AG08396 (cell line): ENCODE measurements at regions not wholly inside any gene's neighbourhood (a gene's known extent, or its start where the extent isn't known, plus 50 kb on each side); places are given as distances from the start of the nearest gene placed in this dataset.
"Not testable (repeated sequence)": the region's sequence is repeated elsewhere in the genome, so short reads cannot be mapped to it uniquely, and the experiment has no call there.

ENCODE experiments used
- DNase-seq: peaks from one replicate; pipeline ENCODE4 v3.0.0; 2012; ENCODE audit warnings: low spot score, mixed read lengths

DNA sequence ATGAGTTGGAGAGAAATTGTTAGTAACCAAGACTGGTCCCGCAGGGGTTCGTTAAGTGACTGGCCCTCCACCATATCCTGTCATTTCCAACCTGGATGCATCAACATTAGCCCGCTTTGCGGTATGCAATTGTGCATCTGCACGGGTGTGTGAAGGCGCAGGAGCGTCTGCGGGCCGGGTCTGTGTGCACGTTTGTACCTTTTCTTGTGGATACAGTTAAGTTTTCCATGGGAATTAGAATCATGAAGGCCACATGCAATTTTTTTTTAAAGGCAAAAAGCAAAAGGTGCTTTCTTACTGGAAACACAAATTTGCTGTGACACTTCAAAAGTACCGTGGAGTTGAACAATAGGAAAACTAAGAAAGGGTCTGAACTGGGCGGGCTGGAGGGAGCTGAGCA lies 355.4 kb upstream of the ZFHX3 start:
- no peak for DNase-seq

- DNase-seq, result no peak
These were observed 353.0 kb upstream of the ZFHX3 start for GRCh38 chr16:73400951-73401350.

DNA sequence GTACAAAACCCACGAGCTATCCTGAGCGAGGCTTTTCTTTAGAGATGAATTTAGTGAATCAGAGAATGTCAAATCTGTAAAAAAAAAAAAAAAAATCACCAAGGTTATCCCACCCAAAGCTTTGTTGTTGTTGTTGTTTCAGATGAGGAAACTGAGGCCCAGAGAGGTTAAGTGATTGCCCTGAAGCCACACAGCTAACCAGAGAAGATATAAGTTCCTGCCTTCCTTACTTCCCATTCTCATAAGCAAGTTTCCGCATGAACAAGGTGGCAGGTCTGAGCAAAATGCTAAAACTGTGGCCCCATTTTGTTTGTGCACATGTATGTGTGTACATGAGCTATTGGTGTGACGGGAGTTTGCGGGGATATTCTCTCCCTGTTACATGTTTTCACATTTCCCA lies 352.1 kb upstream of the ZFHX3 start:
- DNase-seq, result no peak

DNA sequence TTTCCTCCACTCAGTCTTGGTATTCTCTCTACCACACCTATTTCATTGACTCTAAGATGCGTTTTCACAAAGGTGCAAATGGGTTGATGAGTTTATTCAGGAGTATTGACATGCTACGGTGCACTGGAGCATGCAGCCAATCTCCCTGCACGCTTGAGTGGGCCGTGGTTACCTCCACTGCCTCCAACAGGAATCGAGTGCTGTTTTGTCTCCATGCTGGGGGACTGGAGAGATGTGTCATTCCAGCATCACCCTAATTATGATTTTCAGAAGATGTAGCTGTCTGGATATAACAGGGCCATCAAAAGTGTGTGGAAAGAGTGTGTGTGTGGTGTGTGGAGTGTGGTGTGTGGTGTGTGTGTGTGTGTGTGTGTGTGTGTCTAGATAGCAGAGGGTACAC lies 351.6 kb upstream of the ZFHX3 start:
- DNase-seq, result no peak

- DNase-seq, result not testable (repeated sequence)
These were observed 350.7 kb upstream of the ZFHX3 start for GRCh38 chr16:73398604-73399003.

DNA sequence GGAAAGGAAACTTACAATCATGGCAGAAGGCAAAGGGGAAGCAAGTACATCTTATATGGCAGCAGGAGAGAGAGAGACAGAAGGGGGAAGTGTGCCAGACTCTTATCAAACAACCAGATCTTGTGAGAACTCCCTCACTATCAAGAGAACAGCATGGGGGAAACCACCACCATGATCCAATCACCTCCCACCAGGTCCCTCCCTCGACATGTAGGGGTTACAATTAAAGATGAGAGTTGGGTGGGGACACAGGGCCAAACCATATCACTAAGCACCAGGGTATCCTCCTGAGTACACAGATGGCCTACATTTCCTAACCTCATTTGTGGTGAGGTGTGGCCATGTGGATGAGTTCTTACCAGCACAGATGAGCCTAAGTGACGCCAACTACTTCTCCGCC lies 348.6 kb upstream of the ZFHX3 start:
- no peak for DNase-seq

DNA sequence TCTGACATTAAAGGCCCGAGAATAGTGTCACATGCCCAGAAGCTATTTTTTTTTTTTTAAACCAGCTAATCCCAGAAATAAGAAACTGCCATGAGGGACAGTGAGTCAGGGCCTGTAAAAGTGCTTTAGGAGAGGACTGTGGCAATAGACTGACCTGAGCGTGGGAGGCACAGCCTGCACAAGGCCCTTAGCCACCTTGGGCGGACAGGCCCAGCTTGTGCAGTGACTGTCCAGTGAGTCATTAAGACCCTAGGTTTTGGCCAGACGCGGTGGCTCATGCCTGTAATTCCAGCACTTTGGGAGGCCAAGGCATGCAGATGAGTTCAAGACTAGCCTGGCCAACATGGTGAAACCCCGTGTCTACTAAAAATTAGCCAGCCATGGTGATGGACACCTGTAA lies 343.0 kb upstream of the ZFHX3 start:
- DNase-seq, result no peak

DNA sequence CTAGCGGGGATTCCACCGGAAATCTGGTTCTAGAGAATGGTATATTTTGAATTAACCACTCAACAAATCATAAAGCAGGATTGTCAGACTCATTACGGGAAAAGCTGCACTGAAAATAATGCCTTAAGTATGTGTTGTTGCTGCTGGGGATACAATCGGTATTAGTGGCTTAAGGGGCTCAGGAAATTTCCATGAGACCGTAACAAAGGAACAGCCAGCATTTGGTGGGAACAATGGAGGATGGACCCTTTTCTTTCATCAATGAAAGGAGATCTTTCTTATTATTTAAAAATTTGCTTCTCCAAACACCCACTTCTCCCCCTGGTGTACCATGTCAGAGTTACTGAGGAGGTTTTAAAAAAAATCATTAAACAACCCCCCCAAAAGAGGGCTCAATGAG lies 342.6 kb upstream of the ZFHX3 start:
- DNase-seq, result no peak

DNA sequence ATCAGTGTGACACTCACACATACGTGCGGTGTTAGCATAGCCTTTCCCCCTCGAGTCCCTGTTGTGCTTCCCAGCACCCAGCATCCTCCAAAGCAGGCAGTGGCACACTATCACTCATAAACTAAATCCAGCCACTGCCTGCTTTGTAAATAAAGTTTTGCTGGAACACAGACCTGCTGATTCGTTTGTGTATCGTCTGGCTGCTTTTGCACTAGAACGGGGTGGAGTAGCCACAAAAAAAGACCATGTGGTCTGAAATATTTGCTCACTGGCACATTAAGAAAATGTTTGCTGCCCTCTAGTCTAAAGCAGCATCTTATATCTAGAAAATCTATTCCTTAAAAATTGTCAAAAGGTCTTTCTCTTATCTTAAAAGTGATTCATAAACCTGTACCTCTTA lies 341.2 kb upstream of the ZFHX3 start:
- no peak for DNase-seq

DNA sequence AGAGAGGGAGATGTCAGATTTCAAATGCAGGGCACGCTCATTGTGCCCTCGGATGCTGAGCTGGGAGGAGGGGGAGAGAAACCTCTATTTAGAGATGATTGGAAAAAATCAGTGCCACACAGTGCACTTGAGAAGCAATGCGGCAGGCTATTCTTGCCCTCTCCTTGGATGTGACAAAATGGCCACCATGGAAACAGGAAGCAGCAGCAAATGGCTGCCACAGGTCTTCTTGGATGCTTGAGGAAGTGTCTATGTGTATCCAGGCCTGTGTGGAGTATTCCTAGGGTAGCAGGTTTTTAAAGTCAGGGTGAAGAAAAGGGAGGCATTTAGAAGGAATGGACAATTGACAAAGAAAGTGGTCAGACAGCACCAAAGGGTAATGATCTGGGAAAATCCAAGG lies 340.1 kb upstream of the ZFHX3 start:
- no peak for DNase-seq

GRCh38 chr16:73385696-73386095 lies 337.8 kb upstream of the ZFHX3 start:
- DNase-seq, result no peak

GRCh38 chr16:73384506-73385089 lies 336.7 kb upstream of the ZFHX3 start:
- no peak for DNase-seq

DNA sequence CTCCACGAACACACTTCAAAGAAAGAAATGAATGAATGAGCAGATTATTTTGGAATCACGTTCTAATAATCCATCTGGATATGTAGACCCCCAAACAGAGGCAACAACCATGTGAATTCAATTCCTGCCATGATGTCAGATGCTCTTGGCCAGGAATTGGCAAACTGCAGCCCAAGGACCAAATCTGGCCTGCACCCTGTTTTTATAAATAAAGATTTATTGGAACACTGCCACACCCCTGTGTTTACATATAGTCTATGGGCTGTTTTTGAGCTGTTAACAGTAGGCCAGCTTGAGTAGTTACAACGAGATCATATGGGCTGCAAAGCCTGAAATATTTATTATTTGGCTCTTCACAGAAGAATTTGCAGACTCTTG lies 336.0 kb upstream of the ZFHX3 start:
- DNase-seq, result no peak

DNA sequence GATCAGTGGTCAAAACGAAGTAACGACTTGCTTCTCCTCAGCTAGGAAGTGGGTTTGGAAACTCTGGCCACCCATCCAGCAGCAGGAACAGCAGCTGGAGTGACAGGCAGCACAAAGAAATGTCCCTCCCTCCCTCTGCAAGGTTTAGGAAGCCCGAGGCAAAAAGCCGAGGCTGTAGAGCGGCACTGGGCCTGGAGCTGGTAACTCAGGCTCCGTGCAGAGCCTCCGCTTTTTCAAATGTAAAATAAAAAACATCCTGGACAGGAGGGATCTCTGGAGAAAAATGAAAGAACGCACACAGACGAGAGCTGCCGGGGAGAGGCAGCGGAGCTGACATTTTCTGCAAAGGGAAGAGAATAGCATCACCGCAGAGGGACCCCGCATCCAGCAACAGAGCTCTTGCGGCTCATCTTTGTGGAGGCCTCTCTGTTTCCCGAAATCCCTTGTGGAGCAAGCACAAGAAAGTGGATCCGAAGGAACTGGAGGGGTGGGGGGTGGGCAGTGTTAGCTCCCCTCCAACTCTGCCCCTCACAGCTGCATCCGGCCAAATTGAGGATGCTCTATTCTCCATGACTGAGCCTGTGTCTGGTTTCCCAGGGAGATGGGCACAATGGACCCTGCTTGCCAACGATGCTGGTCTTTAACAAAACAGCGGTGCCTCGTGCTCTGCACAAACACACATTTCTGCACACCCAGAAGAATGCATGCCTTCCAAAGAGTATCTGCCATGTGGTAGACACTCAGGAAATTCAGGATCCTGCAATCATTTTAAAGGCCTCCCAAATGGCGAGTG lies 335.5 kb upstream of the ZFHX3 start:
- no peak for DNase-seq

- no peak for DNase-seq
These were observed 330.5 kb upstream of the ZFHX3 start for GRCh38 chr16:73378471-73378870.

DNA sequence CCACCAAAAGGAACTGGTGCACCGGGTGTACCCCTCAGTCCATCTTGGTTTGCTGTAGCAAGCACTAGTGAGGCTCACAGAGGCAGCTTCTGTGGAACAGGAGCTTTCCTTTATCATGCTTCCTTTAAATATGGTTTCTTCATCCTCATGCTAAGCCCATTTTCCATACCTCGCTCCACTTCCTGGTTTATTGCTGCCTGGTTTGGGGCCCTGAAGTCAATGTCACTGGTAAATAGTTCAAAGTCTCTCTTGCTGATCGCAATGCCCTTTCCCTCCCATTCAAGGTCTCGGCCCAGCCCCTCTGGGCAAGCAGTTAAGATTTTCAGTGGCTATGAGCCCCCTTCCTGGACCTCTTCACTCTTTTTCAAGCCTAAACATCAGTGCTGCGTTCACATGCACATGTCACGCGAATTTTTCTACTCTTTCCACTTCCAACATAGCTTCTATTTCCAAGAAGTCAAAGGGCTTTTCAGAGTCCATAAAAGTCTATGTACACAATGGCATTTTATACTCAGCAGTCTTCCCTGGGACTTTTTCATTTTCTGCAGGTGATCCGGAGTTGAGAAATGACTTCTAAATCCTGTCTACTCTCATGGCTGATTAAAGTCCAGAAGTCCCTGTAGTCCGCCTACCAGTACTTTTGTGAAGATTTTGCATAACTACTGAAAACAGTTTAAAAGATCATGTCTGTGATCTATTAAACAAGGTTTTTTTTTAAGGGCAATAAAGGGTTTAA lies 323.8 kb upstream of the ZFHX3 start:
- DNase-seq, result no peak

GRCh38 chr16:73369851-73370250 lies 321.9 kb upstream of the ZFHX3 start:
- DNase-seq, result no peak

DNA sequence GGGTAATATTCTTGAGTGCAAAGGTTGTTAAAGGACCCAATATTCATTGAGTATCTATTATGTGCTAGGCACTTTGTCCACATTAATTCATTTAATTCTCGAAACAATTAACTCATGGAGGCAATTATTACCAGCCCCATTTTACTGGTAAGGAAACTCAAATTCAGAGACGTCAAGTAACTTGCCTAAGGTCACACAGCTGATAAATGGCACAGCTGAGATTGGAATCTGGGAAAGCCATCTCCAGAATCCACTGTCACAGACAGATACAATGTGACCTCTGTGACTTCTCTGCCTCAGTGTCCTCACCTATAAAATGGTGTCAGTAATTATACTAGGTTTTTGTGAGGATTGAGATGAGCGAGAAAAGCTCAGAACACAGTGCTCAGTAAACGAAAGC lies 320.8 kb upstream of the ZFHX3 start:
- no peak for DNase-seq

DNA sequence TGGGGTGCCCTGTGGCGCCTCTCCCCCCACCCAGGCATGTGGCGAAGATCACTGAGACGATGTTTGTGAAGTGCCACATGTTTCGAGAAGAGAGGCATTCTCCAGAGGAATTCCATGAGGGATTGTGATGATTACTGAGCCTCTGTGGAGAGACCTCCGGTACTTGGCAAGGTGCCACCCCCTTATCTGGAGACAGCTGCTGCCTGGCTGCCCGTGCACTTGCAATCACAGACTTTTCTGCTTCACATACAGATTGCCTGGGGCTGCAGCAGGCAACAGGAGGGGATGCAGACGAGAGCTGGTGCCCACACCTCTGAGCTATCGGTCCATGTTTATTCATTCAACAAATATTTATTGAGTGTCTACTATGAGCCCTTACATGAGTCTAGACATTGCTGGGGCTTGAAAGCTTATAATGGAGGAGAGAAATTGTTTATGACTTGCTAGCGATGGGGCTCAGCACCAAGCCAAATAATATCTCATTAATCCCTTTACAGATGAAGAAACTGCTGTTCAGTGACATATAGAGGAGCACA lies 317.2 kb upstream of the ZFHX3 start:
- no peak for DNase-seq

- DNase-seq, result no peak
These were observed 316.5 kb upstream of the ZFHX3 start for GRCh38 chr16:73364413-73364812.

DNA sequence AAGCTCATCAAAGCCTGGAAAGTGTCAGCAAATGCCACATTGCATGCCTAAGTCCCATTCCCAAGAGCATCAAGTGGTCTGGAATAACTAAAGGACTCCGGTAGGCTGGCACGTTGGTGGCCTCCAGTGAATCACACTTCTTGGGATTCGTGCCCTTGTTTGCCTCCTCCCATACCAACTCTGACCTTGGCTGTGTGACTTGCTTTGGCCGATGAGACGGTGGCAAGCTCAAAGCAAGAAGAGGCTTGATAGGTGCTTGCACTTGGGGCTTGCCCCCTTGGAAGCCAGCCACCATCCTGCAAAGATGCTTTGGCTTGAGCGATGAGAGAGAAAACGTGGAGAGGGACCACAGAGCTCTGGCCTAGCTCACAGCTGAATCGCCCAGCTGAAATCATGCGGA lies 313.1 kb upstream of the ZFHX3 start:
- no peak for DNase-seq

DNA sequence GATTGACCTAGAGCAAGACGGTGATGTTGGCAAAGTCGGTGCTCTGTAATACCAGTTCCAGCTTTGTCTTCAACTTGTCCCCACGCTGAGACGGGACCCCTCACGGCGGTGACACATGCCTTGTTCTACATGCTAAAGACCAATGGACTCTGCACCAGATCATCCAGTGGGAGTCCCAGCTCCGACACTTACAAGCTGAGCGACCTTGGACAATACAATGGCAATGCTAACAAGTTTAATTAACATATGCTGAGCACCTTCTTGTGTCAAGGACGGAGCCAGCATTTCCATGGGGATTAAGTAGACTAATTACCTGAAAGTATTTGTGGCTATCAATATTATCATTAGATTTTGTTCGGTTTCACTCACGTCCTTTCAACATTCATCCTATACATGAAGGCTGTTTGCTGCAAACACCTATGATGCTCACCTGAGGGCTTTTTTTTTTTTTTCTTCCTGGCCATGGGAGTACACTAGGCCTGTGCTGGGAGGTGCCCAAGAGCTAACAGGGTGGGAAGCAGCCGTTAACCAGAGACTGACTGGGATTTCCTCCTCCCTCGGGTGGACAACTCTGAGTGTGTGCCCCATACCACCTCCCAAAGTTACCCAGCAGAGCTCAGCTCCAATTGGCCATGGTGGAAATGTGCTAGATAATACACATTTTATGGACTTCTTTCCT lies 308.6 kb upstream of the ZFHX3 start:
- no peak for DNase-seq

- no peak for DNase-seq
These were observed 308.1 kb upstream of the ZFHX3 start for GRCh38 chr16:73355981-73356380.
